Adrenal gland (tissue), 5 donors: ENCODE measurements at regions not wholly inside any gene's neighbourhood (a gene's known extent, or its start where the extent isn't known, plus 50 kb on each side); places are given as distances from the start of the nearest gene placed in this dataset.

Experiments used
- CTCF ChIP-seq, 6 experiments: fragments of 450-650 bp in 4 of 6; fragments of 200-600 bp in 2 of 6; sonication (generic) in 1 of 6; IDR thresholded peaks; 1 replicate in 5 of 6; 2 replicates in 1 of 6; pipeline versions ENCODE4 v1.5.1 to v1.8.0; 2016 to 2021; ENCODE audit warnings: antibody characterized with exemption in 6 of 6, mild to moderate bottlenecking in 2 of 6, moderate library complexity in 1 of 6
- POLR2A ChIP-seq, 2 donors: fragments of 450-650 bp; IDR thresholded peaks; one replicate each; pipeline ENCODE4 v1.6.1; 2017; ENCODE audit warnings: antibody characterized with exemption in 2 of 2, mild to moderate bottlenecking in 2 of 2, moderate library complexity in 1 of 2
- donor health status: DM: no; HTN: no; CAD: no.

- TF ChIP-seq CTCF (IDR thresholded peaks at IDR 0.05), result no peak
- TF ChIP-seq POLR2A (IDR thresholded peaks at IDR 0.05), result no peak
These were observed 189.2 kb upstream of the RBMS3 start for GRCh38 chr3:29091599-29092189.
